Stimulated activated naive CD8-positive, alpha-beta T cell treated with anti-CD3 and anti-CD28 coated beads, Interleukin-15, Interleukin-2, amounts not matched to agents 100 ng/mL and 50 ng/mL, for 24 hours (primary cell): ENCODE measurements at regions not wholly inside any gene's neighbourhood (a gene's known extent, or its start where the extent isn't known, plus 50 kb on each side); places are given as distances from the start of the nearest gene placed in this dataset.
"Not testable (repeated sequence)": the region's sequence is repeated elsewhere in the genome, so short reads cannot be mapped to it uniquely, and the experiment has no call there.

Experiments used
- H3K27ac Mint-ChIP-seq: one replicate; pipeline ENCODE4 v1.8.0; 2021; ENCODE audit warnings: mild to moderate bottlenecking, mixed read lengths
- H3K27me3 Mint-ChIP-seq: one replicate; pipeline ENCODE4 v1.8.0; 2021; ENCODE audit warnings: mixed read lengths
- H3K36me3 Mint-ChIP-seq: one replicate; pipeline ENCODE4 v1.8.0; 2021; ENCODE audit warnings: low read depth, mixed read lengths
- H3K4me1 Mint-ChIP-seq: one replicate; pipeline ENCODE4 v1.8.0; 2021; ENCODE audit warnings: low read depth, mixed read lengths
- H3K4me3 Mint-ChIP-seq: one replicate; pipeline ENCODE4 v1.8.0; 2021; ENCODE audit warnings: mild to moderate bottlenecking, mixed read lengths
- H3K9me3 Mint-ChIP-seq: one replicate; pipeline ENCODE4 v1.8.0; 2021; ENCODE audit warnings: mixed read lengths

DNA sequence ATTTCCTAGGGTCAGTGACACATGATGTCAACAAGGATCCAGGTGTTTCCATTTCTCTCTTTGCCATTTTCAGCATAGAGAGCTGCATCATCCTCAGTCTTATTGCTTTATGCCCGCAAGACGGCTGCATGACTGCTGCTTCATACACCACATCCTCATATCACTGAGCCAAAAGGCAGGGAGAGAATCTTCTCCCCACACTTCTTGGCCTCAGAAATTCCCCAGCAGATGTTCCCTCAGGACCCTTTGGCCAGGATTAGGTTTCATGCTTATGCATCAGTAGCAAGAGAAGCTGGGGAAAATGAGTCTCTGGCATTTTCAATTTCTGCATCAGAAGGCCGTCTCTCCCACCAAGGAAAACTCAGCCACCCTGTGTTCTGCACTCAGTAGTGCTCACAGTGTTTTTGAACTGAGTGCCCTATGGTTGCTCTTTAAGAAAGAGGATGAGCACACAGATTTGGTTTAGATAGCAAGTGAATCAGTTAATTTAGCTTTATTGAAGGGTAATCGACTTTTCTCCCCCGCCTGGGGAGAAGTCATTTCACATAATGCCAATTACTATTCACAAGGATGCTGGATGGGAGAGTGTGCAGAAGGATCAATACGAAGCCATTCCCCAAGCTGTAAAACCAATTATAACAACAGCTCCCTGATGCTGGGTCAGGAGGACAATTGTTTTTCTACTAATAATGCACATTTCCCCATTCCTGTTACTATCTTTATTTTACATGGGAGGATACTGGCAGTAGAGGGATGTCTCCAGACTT is 360.2 kb downstream of the HHIPL2 start:
- Mint-ChIP-seq H3K4me1 (no peaks in the 10 kb centered on the region), H3K4me3 (no peak overlapping the region), H3K9me3 (peaks cover 5% of the 10 kb centered on the region), H3K27ac (no peak overlapping the region), H3K27me3 (no peaks in the 10 kb centered on the region), H3K36me3 (no peaks in the 10 kb centered on the region)

- Mint-ChIP-seq H3K27me3 (no peaks in the 10 kb centered on the region), H3K4me3 (no peak overlapping the region), H3K4me1 (no peaks in the 10 kb centered on the region), H3K9me3 (peaks cover 6% of the 10 kb centered on the region), H3K27ac (no peak overlapping the region), H3K36me3 (no peaks in the 10 kb centered on the region)
Observed at GRCh38 chr1:222182641-222183040, 365.3 kb downstream of the HHIPL2 start.

GRCh38 chr1:222181191-222181590 is 366.7 kb downstream of the HHIPL2 start:
- Mint-ChIP-seq H3K27me3 (no peaks in the 10 kb centered on the region), H3K27ac (no peak overlapping the region), H3K9me3 (peaks cover 6% of the 10 kb centered on the region), H3K36me3 (no peaks in the 10 kb centered on the region), H3K4me3 (no peak overlapping the region), H3K4me1 (no peaks in the 10 kb centered on the region)

DNA sequence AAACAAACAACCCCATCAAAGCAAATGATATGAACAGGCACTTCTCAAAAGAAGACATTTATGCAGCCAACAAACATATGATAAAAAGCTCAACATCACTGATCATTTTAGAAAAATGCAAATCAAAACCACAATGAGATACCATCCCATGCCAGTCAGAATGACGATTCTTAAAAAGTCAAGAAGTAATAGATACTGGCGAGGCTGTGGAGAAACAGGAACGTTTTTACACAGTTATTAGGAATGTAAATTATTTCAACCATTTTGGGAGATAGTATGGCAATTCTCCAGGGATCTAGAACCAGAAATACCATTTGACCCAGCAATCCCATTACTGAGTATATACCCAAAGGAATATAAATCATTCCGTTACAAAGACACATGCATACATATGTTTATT is 370.4 kb downstream of the HHIPL2 start:
- not testable (repeated sequence) for H3K27ac Mint-ChIP-seq, H3K4me1 Mint-ChIP-seq, H3K27me3 Mint-ChIP-seq, H3K4me3 Mint-ChIP-seq, H3K36me3 Mint-ChIP-seq
- H3K9me3 Mint-ChIP-seq: peaks cover 17% of the 10 kb centered on the region

GRCh38 chr1:222171005-222171404 is 376.9 kb downstream of the HHIPL2 start:
- no peak overlapping the region for H3K4me3 Mint-ChIP-seq
- no peak overlapping the region for H3K27ac Mint-ChIP-seq
- peaks cover 12% of the 10 kb centered on the region for H3K27me3 Mint-ChIP-seq
- peaks cover 6% of the 10 kb centered on the region for H3K4me1 Mint-ChIP-seq
- H3K9me3 Mint-ChIP-seq: peaks cover 30% of the 10 kb centered on the region
- no peaks in the 10 kb centered on the region for H3K36me3 Mint-ChIP-seq

DNA sequence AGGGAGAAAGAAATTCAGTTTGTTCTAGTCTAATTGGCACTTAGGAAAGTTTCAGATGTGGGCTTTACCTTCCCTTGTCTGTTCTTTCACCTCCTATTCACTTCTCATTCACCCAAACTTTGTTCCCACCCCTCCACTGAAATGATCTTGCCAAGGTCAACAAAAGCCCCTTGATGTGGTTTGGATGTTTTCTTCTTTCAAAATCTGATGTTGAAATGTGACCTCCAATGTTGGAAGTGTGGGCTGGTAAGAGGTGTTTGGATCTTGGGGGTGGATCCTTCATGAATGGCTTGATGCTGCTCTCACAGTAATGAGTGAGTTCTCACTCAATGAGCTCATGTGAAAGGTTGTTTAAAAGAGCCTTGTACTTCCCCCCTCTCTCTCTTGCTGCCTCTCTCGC is 379.3 kb downstream of the HHIPL2 start:
- Mint-ChIP-seq H3K4me1 (peaks cover 6% of the 10 kb centered on the region), H3K27me3 (peaks cover 7% of the 10 kb centered on the region), H3K9me3 (peaks cover 29% of the 10 kb centered on the region), H3K4me3 (no peak overlapping the region), H3K27ac (no peak overlapping the region), H3K36me3 (no peaks in the 10 kb centered on the region)

GRCh38 chr1:222167896-222168295 is 380.0 kb downstream of the HHIPL2 start:
- no peaks in the 10 kb centered on the region for H3K36me3 Mint-ChIP-seq
- H3K9me3 Mint-ChIP-seq: peaks cover 27% of the 10 kb centered on the region
- no peak overlapping the region for H3K27ac Mint-ChIP-seq
- H3K27me3 Mint-ChIP-seq: peaks cover 5% of the 10 kb centered on the region
- H3K4me1 Mint-ChIP-seq: peaks cover 6% of the 10 kb centered on the region
- H3K4me3 Mint-ChIP-seq: no peak overlapping the region

DNA sequence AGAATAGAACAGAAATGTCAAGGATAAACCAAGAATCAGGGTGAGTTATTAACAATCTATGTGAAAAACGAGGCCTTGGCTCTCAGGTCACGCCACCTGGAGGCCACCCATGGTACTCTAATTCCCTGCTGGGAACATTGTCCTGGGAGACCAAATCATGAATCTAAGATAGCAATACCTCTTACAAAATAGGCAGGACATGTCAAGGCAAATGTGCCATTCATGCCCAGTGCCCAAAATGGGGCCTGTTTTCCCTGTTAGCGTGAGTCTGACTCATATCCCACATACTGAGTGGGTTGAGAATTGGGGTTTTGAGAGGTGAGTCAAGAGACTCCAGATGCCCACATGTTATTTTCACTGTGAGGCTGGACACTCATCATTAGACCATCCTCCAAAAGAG is 380.8 kb downstream of the HHIPL2 start:
- Mint-ChIP-seq H3K27me3 (peaks cover 4% of the 10 kb centered on the region), H3K9me3 (peaks cover 19% of the 10 kb centered on the region), H3K4me1 (peaks cover 6% of the 10 kb centered on the region), H3K27ac (no peak overlapping the region), H3K36me3 (no peaks in the 10 kb centered on the region), H3K4me3 (no peak overlapping the region)

- H3K27me3 Mint-ChIP-seq: peaks cover 4% of the 10 kb centered on the region
- no peak overlapping the region for H3K4me3 Mint-ChIP-seq
- peaks cover 6% of the 10 kb centered on the region for H3K4me1 Mint-ChIP-seq
- peaks cover 16% of the 10 kb centered on the region for H3K9me3 Mint-ChIP-seq
- H3K27ac Mint-ChIP-seq: no peak overlapping the region
- no peaks in the 10 kb centered on the region for H3K36me3 Mint-ChIP-seq
Observed at GRCh38 chr1:222165629-222166028, 382.3 kb downstream of the HHIPL2 start.

- H3K27me3 Mint-ChIP-seq: no peaks in the 10 kb centered on the region
- H3K36me3 Mint-ChIP-seq: no peaks in the 10 kb centered on the region
- H3K9me3 Mint-ChIP-seq: peaks cover 6% of the 10 kb centered on the region
- H3K4me3 Mint-ChIP-seq: no peak overlapping the region
- H3K27ac Mint-ChIP-seq: no peak overlapping the region
- H3K4me1 Mint-ChIP-seq: peaks cover 6% of the 10 kb centered on the region
Observed at GRCh38 chr1:222163895-222164294, 384.0 kb downstream of the HHIPL2 start.

GRCh38 chr1:222161676-222162075 is 386.2 kb downstream of the HHIPL2 start:
- Mint-ChIP-seq H3K36me3 (no peaks in the 10 kb centered on the region), H3K4me1 (no peaks in the 10 kb centered on the region), H3K27ac (no peak overlapping the region), H3K9me3 (peaks cover 11% of the 10 kb centered on the region), H3K27me3 (no peaks in the 10 kb centered on the region), H3K4me3 (no peak overlapping the region)

DNA sequence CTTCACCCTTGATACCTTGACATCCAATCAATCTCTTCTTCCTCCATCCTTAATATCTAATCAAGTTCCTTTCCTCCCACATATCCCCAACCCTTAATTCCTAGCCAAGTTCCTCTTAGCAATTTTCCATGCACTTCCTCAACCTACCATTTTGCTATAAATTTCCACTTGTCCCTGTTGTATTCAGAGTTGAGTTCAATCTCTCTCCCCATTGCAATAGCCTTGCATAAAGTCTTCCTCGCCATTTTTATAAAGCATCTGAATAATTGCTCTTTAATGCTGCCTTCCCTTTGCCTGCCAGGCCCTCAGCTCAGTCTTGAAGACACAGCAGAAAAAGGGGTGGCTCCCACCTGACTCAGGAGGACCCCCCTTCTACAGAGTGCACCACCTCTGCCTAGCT is 390.3 kb downstream of the HHIPL2 start:
- Mint-ChIP-seq H3K4me1 (no peaks in the 10 kb centered on the region), H3K27me3 (no peaks in the 10 kb centered on the region), H3K27ac (no peak overlapping the region), H3K9me3 (peaks cover 8% of the 10 kb centered on the region), H3K4me3 (no peak overlapping the region), H3K36me3 (no peaks in the 10 kb centered on the region)

GRCh38 chr1:222140206-222140605 is 398.3 kb upstream of the DUSP10 start:
- H3K27me3 Mint-ChIP-seq: peaks cover 4% of the 10 kb centered on the region
- no peaks in the 10 kb centered on the region for H3K9me3 Mint-ChIP-seq
- H3K4me1 Mint-ChIP-seq: no peaks in the 10 kb centered on the region
- no peaks in the 10 kb centered on the region for H3K36me3 Mint-ChIP-seq
- H3K27ac Mint-ChIP-seq: no peak overlapping the region
- no peak overlapping the region for H3K4me3 Mint-ChIP-seq

DNA sequence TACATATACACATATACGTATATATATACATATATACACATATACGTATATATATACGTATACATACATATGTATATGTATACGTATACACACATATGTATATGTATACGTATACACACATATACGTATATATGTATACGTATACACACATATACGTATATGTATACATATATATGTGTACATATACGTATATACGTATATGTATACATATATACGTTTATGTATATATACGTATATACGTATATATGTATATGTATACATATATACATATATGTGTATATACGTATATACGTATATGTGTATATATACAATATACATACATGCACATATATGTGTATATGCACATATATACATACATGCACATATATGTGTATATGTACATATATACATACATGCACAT is 396.2 kb upstream of the DUSP10 start:
- Mint-ChIP-seq H3K36me3 (no peaks in the 10 kb centered on the region), H3K27ac (no peak overlapping the region), H3K27me3 (peaks cover 7% of the 10 kb centered on the region), H3K4me3 (no peak overlapping the region), H3K9me3 (peaks cover 6% of the 10 kb centered on the region), H3K4me1 (no peaks in the 10 kb centered on the region)

GRCh38 chr1:222136869-222137268 is 395.0 kb upstream of the DUSP10 start:
- no peaks in the 10 kb centered on the region for H3K4me1 Mint-ChIP-seq
- H3K9me3 Mint-ChIP-seq: peaks cover 6% of the 10 kb centered on the region
- H3K36me3 Mint-ChIP-seq: no peaks in the 10 kb centered on the region
- H3K27me3 Mint-ChIP-seq: peaks cover 4% of the 10 kb centered on the region
- no peak overlapping the region for H3K27ac Mint-ChIP-seq
- no peak overlapping the region for H3K4me3 Mint-ChIP-seq

- Mint-ChIP-seq H3K27me3 (peaks cover 3% of the 10 kb centered on the region), H3K4me1 (no peaks in the 10 kb centered on the region), H3K36me3 (no peaks in the 10 kb centered on the region), H3K27ac (no peak overlapping the region), H3K4me3 (no peak overlapping the region), H3K9me3 (no peaks in the 10 kb centered on the region)
Observed at GRCh38 chr1:222129041-222129440, 387.2 kb upstream of the DUSP10 start.
